IPS-18a (cell line): ENCODE measurements at regions not wholly inside any gene's neighbourhood (a gene's known extent, or its start where the extent isn't known, plus 50 kb on each side); places are given as distances from the start of the nearest gene placed in this dataset.

Experiments used
- H3K27ac ChIP-seq: one replicate; pipeline ENCODE4 v1.5.1; 2013; ENCODE audit warnings: low read length
- H3K27me3 ChIP-seq: one replicate; pipeline ENCODE4 v1.6.1; 2013; ENCODE audit warnings: mild to moderate bottlenecking, low read length; ENCODE audit not compliant: control insufficient read depth, insufficient read depth
- H3K36me3 ChIP-seq: one replicate; pipeline ENCODE4 v1.6.1; 2013; ENCODE audit warnings: low read depth, low read length; ENCODE audit not compliant: control insufficient read depth
- H3K4me1 ChIP-seq: one replicate; pipeline ENCODE4 v1.6.1; 2013; ENCODE audit warnings: low read depth, low read length; ENCODE audit not compliant: control insufficient read depth
- H3K4me3 ChIP-seq: one replicate; pipeline ENCODE4 v1.5.1; 2013; ENCODE audit warnings: low read length
- H3K9ac ChIP-seq: one replicate; pipeline ENCODE4 v1.6.1; 2013; ENCODE audit warnings: mild to moderate bottlenecking, low read length, moderate library complexity
- H3K9me3 ChIP-seq: one replicate; pipeline ENCODE4 v1.6.1; 2013; ENCODE audit warnings: low read depth, low read length; ENCODE audit not compliant: control insufficient read depth

DNA sequence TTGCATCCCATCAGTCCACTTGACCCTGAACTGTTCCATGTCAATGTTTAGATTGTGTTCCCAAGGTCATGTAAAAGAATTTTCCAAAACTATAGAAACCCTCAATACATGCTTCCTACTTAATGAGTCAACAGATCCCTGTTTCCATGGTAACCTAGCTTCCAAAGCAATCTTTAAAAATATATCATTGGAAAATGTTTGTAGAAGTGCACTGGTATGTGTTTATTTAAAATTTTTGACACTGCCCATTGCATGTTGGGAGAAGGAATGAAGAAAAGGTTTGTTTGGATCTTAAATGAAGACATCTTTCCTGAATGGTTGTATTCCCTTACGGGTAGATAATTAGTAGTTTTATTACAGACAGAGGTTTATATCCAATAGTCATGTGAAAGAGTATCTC, 345.3 kb downstream of the GABRG1 start:
- no peaks in the 10 kb centered on the region for H3K27me3 ChIP-seq
- H3K27ac ChIP-seq, result no peak overlapping the region
- no peak overlapping the region for H3K4me3 ChIP-seq
- H3K9me3 ChIP-seq, result no peaks in the 10 kb centered on the region
- no peaks in the 10 kb centered on the region for H3K4me1 ChIP-seq
- no peaks in the 10 kb centered on the region for H3K36me3 ChIP-seq
- H3K9ac ChIP-seq, result no peak overlapping the region

DNA sequence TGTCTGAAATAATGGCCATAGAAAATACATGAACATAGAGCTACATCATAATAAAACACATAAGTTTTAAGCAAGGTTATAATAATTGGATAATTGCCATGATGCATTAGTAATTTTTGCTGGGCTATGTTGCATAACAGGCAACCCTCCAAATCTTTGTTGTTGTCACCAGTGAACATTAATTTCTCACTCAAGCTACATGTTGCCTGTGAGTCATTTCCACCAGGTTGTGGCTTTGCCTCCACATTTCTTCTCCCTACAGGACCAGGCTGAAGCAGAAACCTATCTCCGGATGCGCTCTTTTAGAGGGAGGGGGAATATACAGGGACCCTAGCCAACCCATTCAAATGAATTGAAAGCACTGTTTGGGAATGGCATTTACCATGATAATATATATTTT, 347.7 kb downstream of the GABRG1 start:
- Histone ChIP-seq H3K27ac (no peak overlapping the region), H3K4me1 (peaks cover 2% of the 10 kb centered on the region), H3K9me3 (no peaks in the 10 kb centered on the region), H3K4me3 (no peak overlapping the region), H3K9ac (no peak overlapping the region), H3K36me3 (no peaks in the 10 kb centered on the region), H3K27me3 (no peaks in the 10 kb centered on the region)

DNA sequence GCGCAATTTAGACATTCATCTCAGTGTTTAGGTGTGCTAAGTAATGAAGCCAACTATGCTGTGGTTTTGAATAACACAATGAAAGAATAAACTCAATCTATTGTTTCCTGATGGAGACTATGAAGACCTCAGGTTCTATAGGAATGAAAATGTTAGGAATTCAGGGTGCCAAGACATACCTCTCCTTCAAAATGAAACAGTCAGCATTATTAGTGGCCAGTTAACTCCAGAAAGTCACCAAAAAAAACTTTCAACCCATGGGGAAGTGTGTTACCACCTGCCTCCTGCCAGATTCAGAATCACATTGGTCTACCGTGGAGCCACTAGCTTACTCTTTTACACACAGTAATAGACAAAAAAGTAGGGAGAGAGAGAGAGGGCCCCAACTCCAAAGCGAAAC, 352.9 kb downstream of the GABRG1 start:
- H3K9ac ChIP-seq, result no peak overlapping the region
- H3K27me3 ChIP-seq, result no peaks in the 10 kb centered on the region
- H3K9me3 ChIP-seq, result no peaks in the 10 kb centered on the region
- H3K4me1 ChIP-seq, result peaks cover 6% of the 10 kb centered on the region
- H3K36me3 ChIP-seq, result no peaks in the 10 kb centered on the region
- H3K4me3 ChIP-seq, result no peak overlapping the region
- H3K27ac ChIP-seq, result no peak overlapping the region

DNA sequence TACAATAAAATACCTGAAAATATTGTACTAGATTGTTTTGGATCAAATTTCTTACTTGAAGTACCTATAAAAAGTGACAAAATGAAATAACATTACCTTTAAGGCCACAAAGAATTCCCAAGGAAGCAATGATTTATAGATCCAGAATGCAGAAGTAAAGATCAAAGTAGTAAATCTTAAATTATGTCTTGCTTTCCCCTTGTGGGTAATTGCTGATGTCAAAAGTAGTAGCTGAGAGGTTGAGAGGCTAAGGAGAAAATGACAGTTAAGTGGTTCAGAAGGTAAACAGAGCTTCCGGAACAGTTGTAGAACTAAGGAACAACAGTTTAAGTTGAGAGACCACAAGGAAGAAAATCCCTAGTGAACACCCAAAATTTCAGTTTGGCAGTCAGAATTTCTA, 358.3 kb downstream of the GABRG1 start:
- H3K9me3 ChIP-seq, result no peaks in the 10 kb centered on the region
- no peaks in the 10 kb centered on the region for H3K27me3 ChIP-seq
- H3K9ac ChIP-seq, result no peak overlapping the region
- H3K36me3 ChIP-seq, result no peaks in the 10 kb centered on the region
- H3K4me1 ChIP-seq, result no peaks in the 10 kb centered on the region
- no peak overlapping the region for H3K27ac ChIP-seq
- no peak overlapping the region for H3K4me3 ChIP-seq

DNA sequence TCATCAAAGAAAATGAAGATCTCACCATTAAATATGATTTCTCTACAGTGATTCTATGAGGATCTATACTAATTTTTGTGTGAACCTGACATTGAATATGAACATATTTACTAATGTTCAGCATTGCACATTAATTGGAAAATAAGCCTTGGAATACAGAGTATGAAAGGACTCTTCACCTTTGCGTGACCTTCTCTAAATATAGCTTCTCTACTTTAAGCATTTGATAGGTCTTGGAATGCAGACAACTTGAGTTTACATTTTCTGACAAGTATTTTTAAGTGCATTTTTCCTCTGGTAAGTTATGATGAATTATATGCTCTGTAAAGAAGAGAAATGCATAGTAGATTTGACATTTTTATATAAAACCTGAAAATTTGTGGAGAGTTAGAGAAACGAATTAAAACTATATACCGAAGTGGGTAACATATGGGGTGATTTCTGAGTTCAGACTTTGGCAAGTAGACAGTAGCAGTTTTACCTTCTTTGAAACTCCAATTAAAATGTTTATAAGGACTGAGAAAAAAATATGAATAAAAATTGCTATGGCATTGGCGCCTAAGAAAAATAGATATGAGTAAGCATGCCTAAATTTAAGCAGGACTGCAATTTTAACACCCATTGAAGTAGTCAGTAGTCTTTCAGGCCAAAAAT, 371.9 kb downstream of the GABRG1 start:
- H3K9ac ChIP-seq, result no peak overlapping the region
- H3K9me3 ChIP-seq, result no peaks in the 10 kb centered on the region
- H3K36me3 ChIP-seq, result no peaks in the 10 kb centered on the region
- no peaks in the 10 kb centered on the region for H3K4me1 ChIP-seq
- H3K27me3 ChIP-seq, result no peaks in the 10 kb centered on the region
- H3K27ac ChIP-seq, result no peak overlapping the region
- H3K4me3 ChIP-seq, result no peak overlapping the region

DNA sequence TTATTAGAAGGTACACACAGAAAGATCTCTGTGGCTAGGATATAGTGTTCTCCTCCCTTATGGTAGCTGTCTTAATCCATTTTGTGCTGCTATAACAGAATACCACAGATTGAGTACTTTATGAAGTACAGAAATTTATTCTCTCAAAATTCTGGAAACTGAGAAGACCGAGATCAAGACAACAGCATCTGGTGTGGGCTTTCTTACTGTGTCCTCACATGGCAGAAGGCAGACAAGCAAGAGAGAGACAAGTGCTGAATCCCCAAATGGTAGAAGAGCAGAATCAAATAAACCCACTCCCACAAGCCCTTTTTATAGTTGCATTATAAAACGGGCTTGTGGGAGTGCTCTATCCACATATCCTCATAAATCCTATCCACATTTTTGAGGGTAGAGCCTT, 373.1 kb downstream of the GABRG1 start:
- Histone ChIP-seq H3K27me3 (no peaks in the 10 kb centered on the region), H3K9me3 (no peaks in the 10 kb centered on the region), H3K4me3 (no peak overlapping the region), H3K27ac (no peak overlapping the region), H3K9ac (no peak overlapping the region), H3K36me3 (no peaks in the 10 kb centered on the region), H3K4me1 (no peaks in the 10 kb centered on the region)

DNA sequence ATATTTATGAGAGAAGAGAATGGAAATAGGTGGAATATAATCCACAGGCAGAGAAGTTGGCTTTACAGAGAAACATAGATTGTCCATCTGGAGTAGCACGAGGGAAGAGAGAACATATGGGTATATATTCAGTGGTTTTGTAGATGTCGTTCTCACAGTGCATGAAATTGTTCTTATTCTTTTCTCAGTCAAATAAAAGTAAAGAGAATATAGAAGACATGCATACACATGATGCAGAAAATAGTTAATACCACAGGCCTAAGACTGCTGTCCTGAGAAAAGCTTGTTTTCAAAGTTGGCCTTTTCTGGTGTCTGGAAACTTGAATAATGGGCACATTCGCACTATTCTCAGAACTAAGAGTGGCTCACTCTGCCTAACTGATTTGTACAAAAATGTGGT, 378.1 kb downstream of the GABRG1 start:
- Histone ChIP-seq H3K4me3 (no peak overlapping the region), H3K9ac (no peak overlapping the region), H3K4me1 (no peaks in the 10 kb centered on the region), H3K9me3 (peaks cover 4% of the 10 kb centered on the region), H3K36me3 (no peaks in the 10 kb centered on the region), H3K27me3 (no peaks in the 10 kb centered on the region), H3K27ac (no peak overlapping the region)

DNA sequence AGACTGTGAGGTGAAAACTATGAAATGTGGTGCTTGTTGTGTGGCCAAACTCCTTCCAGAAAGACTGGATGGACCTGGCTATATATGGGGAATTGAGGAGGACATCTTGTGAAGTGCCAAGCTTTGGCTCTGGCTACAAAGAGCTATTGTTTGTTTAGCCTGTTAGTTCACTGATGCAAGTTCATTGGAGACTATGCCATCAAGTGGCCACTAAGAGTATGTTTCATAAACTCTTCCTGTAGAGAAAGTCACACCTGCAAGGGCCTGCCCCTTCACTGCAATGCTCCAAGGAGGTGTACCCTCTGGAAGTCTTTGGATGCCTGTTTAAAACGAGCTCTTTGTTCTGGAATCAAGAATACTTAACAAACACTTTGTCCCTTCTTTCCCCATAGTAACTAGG, 382.0 kb downstream of the GABRG1 start:
- Histone ChIP-seq H3K9ac (no peak overlapping the region), H3K27me3 (no peaks in the 10 kb centered on the region), H3K4me3 (no peak overlapping the region), H3K9me3 (peaks cover 10% of the 10 kb centered on the region), H3K27ac (no peak overlapping the region), H3K36me3 (no peaks in the 10 kb centered on the region), H3K4me1 (no peaks in the 10 kb centered on the region)

DNA sequence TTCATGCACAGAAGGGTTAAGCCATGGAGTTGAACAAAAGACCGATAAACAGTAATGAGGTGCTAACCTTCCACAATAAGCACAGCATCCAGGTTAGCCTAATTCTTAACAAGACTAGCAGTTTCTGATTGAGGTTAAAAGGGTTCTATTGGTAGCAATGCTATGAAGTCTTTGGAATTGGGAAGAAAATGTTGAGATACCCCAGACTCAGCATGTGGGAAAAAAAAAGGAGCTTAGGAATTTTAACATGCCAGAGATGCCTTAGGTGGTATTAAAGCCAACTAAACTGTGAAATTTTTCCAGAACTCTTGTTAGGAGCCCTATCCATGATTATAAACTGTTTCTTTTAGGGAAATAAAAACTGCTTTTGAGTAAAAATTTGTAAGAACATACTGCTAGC, 391.7 kb downstream of the GABRG1 start:
- Histone ChIP-seq H3K9me3 (no peaks in the 10 kb centered on the region), H3K4me1 (peaks cover 7% of the 10 kb centered on the region), H3K4me3 (no peak overlapping the region), H3K27me3 (no peaks in the 10 kb centered on the region), H3K9ac (no peak overlapping the region), H3K27ac (no peak overlapping the region), H3K36me3 (no peaks in the 10 kb centered on the region)

DNA sequence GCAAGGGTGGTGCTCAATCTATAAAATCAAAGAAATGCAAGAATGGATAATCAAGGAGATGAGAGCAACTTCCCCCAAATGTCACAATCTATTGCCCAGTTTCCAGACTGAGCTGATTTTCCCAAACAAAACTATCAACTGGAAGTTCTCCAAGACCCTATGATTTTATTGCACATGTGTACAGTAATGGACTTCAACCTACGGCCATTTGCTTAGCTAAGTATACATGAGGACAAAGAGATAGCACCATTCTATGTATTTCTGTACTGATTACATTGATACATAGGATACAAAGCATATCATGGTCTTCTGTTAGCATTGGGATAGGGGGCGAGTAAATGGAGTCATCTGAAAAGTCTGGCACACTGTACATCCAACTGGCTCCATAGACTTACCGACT, 407.8 kb downstream of the GABRG1 start:
- no peak overlapping the region for H3K9ac ChIP-seq
- no peaks in the 10 kb centered on the region for H3K36me3 ChIP-seq
- no peaks in the 10 kb centered on the region for H3K27me3 ChIP-seq
- no peak overlapping the region for H3K4me3 ChIP-seq
- H3K9me3 ChIP-seq, result no peaks in the 10 kb centered on the region
- no peaks in the 10 kb centered on the region for H3K4me1 ChIP-seq
- H3K27ac ChIP-seq, result no peak overlapping the region

DNA sequence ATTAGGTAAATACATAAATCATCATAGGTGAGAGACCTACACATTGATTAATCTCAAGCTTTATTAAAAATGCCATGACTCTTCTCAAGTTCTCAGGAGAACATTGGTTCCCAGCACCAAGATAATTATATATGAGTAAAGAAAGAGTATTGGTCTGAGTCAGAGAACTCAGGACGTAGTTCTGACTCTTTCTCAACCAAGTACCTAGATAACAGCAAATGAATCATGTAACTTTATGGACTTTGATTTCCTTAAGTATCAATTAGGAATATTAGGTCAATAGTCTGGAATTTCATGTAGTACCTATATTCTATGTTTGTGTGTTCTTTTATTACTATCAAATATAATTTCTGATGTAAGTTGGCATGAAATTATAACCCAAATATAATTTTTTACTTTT, 409.9 kb downstream of the GABRG1 start:
- Histone ChIP-seq H3K4me3 (no peak overlapping the region), H3K27ac (no peak overlapping the region), H3K9ac (no peak overlapping the region), H3K36me3 (no peaks in the 10 kb centered on the region), H3K9me3 (no peaks in the 10 kb centered on the region), H3K27me3 (no peaks in the 10 kb centered on the region), H3K4me1 (no peaks in the 10 kb centered on the region)

DNA sequence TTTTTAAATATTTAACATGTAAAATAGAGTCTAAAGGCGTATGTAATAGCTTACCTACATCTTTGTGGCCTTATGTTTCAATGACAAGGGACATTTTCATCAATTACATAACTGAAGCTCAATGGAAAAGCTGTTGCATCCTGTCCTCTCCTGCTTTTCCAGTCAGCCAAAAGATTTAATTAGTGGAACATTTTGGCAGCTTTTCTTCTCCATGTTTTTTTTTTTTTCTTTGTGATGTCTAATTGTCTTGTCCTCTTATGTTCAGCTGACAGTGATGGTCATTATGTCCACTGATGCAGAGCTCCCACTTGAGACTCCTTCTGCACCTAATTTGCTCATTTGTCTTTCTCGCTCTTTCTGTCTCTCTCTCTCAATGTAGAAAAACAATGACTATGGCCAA, 422.2 kb downstream of the GABRG1 start:
- Histone ChIP-seq H3K27me3 (no peaks in the 10 kb centered on the region), H3K4me3 (no peak overlapping the region), H3K4me1 (no peaks in the 10 kb centered on the region), H3K27ac (no peak overlapping the region), H3K9me3 (no peaks in the 10 kb centered on the region), H3K36me3 (no peaks in the 10 kb centered on the region), H3K9ac (no peak overlapping the region)
